ENCODE measurements at regions not wholly inside any gene's neighbourhood (a gene's known extent, or its start where the extent isn't known, plus 50 kb on each side); places are given as distances from the start of the nearest gene placed in this dataset.

DNA sequence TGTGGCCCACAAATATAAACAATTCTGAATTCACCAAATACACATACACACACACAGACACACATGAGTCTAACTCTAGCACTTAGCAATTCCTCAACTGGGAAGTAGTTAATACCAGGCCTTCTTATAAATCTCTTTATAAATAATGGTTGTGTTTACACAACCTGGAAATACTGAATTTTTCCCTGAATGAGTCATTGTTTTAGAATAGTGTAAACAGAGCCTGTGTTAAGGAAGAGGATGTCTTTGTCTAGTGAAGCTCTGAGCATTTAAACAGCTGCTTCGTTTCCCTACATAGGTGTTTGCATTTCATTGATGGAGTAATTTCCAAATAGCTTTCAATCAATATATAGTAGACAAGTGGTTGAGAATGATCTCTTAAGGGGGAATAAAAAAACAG lies 218.8 kb downstream of the BTG1 start:
- DNase-seq, result no peak
- TF ChIP-seq, protein P1, sequence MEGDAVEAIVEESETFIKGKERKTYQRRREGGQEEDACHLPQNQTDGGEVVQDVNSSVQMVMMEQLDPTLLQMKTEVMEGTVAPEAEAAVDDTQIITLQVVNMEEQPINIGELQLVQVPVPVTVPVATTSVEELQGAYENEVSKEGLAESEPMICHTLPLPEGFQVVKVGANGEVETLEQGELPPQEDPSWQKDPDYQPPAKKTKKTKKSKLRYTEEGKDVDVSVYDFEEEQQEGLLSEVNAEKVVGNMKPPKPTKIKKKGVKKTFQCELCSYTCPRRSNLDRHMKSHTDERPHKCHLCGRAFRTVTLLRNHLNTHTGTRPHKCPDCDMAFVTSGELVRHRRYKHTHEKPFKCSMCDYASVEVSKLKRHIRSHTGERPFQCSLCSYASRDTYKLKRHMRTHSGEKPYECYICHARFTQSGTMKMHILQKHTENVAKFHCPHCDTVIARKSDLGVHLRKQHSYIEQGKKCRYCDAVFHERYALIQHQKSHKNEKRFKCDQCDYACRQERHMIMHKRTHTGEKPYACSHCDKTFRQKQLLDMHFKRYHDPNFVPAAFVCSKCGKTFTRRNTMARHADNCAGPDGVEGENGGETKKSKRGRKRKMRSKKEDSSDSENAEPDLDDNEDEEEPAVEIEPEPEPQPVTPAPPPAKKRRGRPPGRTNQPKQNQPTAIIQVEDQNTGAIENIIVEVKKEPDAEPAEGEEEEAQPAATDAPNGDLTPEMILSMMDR (IDR thresholded peaks at IDR 0.05; ENCODE audit: low read depth, low read length), result no peak
- H3K36me3 ChIP-seq, result no peaks in the 10 kb centered on the region

DNA sequence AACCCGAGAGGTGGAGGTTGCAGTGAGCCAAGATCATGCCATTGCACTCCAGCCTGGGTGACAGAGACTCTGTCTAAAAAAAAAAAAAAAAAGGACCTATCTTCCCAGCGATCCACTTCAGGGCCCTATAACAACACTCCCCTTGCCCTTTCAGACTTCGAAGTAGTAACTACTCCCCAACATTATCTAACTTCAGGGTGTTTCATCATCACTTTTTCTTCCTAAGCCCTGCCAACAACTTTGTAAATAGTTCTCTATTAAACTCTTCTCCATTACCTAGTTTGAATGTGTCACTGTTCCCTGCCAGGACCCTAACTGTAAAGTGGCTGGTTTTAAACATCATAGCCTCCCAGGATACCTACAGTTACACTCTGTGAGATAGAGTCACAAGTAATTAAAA lies 220.8 kb downstream of the BTG1 start:
- Histone ChIP-seq H3K4me1 (no peaks in the 10 kb centered on the region; the same call in 1 of the 2 replicates), H3K36me3 (no peaks in the 10 kb centered on the region), H3K27me3 (no peaks in the 10 kb centered on the region), H3K4me3 (ENCODE audit: low read depth, low read length) (no peak overlapping the region), H3K9me3 (no peaks in the 10 kb centered on the region)
- no peak for DNase-seq
- TF ChIP-seq, protein P1 (IDR thresholded peaks at IDR 0.05; ENCODE audit: low read depth, low read length), result no peak

More for the DNA sequence above, 218.8 kb downstream of the BTG1 start:
- no peaks in the 10 kb centered on the region for H3K4me1 ChIP-seq
- H3K27me3 ChIP-seq, result no peaks in the 10 kb centered on the region
- no peaks in the 10 kb centered on the region for H3K9me3 ChIP-seq
- H3K4me3 ChIP-seq (ENCODE audit: low read depth, low read length), result no peak overlapping the region

DNA sequence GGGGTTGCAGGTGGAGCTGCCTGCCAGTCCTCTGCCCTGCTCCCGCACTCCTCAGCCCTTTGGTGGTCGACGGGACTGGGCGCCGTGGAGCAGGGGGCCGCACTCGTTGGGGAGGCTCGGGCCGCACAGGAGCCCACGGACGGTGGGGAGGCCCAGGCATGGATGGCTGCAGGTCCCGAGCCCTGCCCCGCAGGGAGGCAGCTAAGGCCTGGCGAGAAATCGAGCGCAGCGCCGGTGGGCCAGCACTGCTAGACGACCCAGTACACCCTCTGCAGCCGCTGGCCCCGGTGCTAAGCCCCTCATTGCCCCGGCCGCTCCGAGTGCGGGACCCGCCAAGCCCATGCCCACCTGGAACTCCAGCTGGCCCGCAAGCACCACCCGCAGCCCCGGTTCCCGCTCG lies 221.8 kb downstream of the BTG1 start:
- H3K9me3 ChIP-seq, result no peaks in the 10 kb centered on the region
- H3K4me1 ChIP-seq, result no peaks in the 10 kb centered on the region; the same call in 1 of the 2 replicates
- no peaks in the 10 kb centered on the region for H3K27me3 ChIP-seq
- H3K4me3 ChIP-seq (ENCODE audit: low read depth, low read length), result no peak overlapping the region
- TF ChIP-seq, protein P1 (IDR thresholded peaks at IDR 0.05; ENCODE audit: low read depth, low read length), result no peak
- no peaks in the 10 kb centered on the region for H3K36me3 ChIP-seq
- DNase-seq, result no peak

DNA sequence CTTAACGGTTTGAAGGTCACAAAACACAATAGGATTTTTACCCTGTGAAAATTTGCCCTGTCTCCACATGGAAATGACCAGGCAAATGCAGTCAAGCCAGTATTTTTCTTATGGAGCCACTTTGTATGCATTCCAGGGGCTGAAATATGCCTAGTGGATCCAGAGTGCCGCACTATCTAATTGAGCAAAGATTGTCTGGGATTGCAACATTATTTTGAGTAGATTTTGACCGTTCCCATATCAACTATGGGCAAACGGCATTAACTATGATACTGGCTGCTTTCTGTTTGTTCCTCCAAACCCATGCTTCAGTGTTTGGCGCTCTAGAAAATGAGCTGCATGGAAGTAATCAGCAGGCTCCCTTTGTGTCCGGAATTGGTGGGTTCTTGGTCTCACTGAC lies 223.0 kb downstream of the BTG1 start:
- Histone ChIP-seq H3K36me3 (no peaks in the 10 kb centered on the region), H3K9me3 (no peaks in the 10 kb centered on the region), H3K4me3 (ENCODE audit: low read depth, low read length) (no peak overlapping the region), H3K4me1 (no peaks in the 10 kb centered on the region; the same call in 1 of the 2 replicates), H3K27me3 (no peaks in the 10 kb centered on the region)
- no peak for DNase-seq
- TF ChIP-seq, protein P1 (IDR thresholded peaks at IDR 0.05; ENCODE audit: low read depth, low read length), result no peak

DNA sequence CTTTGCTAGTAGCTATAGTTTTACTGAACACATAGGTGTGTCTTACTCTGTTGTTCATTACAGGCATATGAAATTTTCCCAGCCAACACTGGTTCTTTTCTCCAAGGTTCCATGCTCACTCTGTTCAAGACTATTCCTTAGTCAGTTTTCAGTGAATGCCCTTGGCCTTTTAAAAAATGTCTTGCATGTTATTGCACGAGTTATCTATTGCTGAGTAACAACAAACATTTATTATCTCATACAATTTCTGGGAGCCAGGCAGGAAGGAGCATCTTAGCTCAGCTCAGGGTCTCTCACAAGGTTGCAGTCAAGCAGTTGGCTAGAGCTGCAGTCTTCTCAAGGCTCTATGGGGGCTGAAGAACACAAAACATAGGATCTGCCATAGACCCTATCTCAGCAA lies 223.5 kb downstream of the BTG1 start:
- no peaks in the 10 kb centered on the region for H3K9me3 ChIP-seq
- TF ChIP-seq, protein P1 (IDR thresholded peaks at IDR 0.05; ENCODE audit: low read depth, low read length), result no peak
- DNase-seq, result no peak
- H3K4me1 ChIP-seq, result no peaks in the 10 kb centered on the region; the same call in 1 of the 2 replicates
- no peaks in the 10 kb centered on the region for H3K27me3 ChIP-seq
- no peak overlapping the region for H3K4me3 ChIP-seq (ENCODE audit: low read depth, low read length)
- no peaks in the 10 kb centered on the region for H3K36me3 ChIP-seq

DNA sequence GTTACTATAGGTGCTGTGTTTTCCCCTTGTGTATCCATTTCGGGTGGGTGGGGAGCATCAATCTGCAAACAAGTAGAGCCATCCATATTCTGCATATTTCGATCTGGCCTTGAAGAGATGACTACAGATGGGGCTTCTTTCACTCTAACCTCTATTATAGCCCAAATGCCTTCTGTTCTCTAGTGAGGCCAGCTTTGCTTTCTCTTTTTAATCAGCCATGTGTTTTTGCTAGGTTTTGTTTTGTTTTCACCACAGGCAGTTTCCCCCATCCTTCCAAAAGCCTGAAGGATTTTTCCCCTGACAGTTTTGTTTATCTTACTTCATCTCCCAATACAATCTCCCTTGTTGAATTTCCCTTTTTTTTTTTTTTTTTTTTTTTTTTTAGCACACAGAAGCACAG lies 224.1 kb downstream of the BTG1 start:
- TF ChIP-seq, protein P1 (IDR thresholded peaks at IDR 0.05; ENCODE audit: low read depth, low read length), result no peak
- H3K36me3 ChIP-seq, result no peaks in the 10 kb centered on the region
- H3K4me1 ChIP-seq, result no peaks in the 10 kb centered on the region; the same call in 1 of the 2 replicates
- no peak for DNase-seq
- H3K4me3 ChIP-seq (ENCODE audit: low read depth, low read length), result no peak overlapping the region
- H3K27me3 ChIP-seq, result no peaks in the 10 kb centered on the region
- no peaks in the 10 kb centered on the region for H3K9me3 ChIP-seq

All from BE2C (cell line).